ENCODE measurements at regions not wholly inside any gene's neighbourhood (a gene's known extent, or its start where the extent isn't known, plus 50 kb on each side); places are given as distances from the start of the nearest gene placed in this dataset.

GRCh38 chr4:188872809-188873208 is 733.6 kb downstream of the TRIML1 start:
- no peak for DNase-seq

- no peak for DNase-seq
These were observed 737.6 kb downstream of the TRIML1 start for GRCh38 chr4:188876881-188877280.

GRCh38 chr4:188879598-188879997 is 740.4 kb downstream of the TRIML1 start:
- no peak for DNase-seq

GRCh38 chr4:188887905-188888304 is 748.7 kb downstream of the TRIML1 start:
- no peak for DNase-seq

GRCh38 chr4:188892837-188893236 is 753.6 kb downstream of the TRIML1 start:
- DNase-seq: no peak

GRCh38 chr4:188903986-188904385 is 764.7 kb downstream of the TRIML1 start:
- DNase-seq: no peak

- DNase-seq: no peak
These were observed 765.4 kb downstream of the TRIML1 start for GRCh38 chr4:188904617-188905016.

- no peak for DNase-seq
These were observed 766.0 kb downstream of the TRIML1 start for GRCh38 chr4:188905248-188905647.

- no peak for DNase-seq
These were observed 772.0 kb downstream of the TRIML1 start for GRCh38 chr4:188911199-188911598.

- no peak for DNase-seq
These were observed 772.5 kb downstream of the TRIML1 start for GRCh38 chr4:188911707-188912106.

- DNase-seq: no peak
These were observed 775.9 kb downstream of the TRIML1 start for GRCh38 chr4:188915175-188915574.

GRCh38 chr4:188918787-188919186 is 779.5 kb downstream of the TRIML1 start:
- no peak for DNase-seq

- DNase-seq: no peak
These were observed 791.6 kb downstream of the TRIML1 start for GRCh38 chr4:188930822-188931221.

- DNase-seq: no peak
These were observed 795.2 kb downstream of the TRIML1 start for GRCh38 chr4:188934320-188934962.

- no peak for DNase-seq
These were observed 802.4 kb downstream of the TRIML1 start for GRCh38 chr4:188941524-188942119.

- no peak for DNase-seq
These were observed 803.4 kb downstream of the TRIML1 start for GRCh38 chr4:188942606-188943005.

- no peak for DNase-seq
These were observed 810.4 kb downstream of the TRIML1 start for GRCh38 chr4:188949596-188949995.

GRCh38 chr4:188955066-188955465 is 815.8 kb downstream of the TRIML1 start:
- DNase-seq: no peak

- DNase-seq: no peak
These were observed 817.3 kb downstream of the TRIML1 start for GRCh38 chr4:188956566-188956965.

GRCh38 chr4:188958346-188958745 is 819.1 kb downstream of the TRIML1 start:
- no peak for DNase-seq

- DNase-seq: no peak
These were observed 820.2 kb downstream of the TRIML1 start for GRCh38 chr4:188959424-188959823.

GRCh38 chr4:188960411-188961093 is 821.3 kb downstream of the TRIML1 start:
- no peak for DNase-seq

GRCh38 chr4:188971125-188971524 is 831.9 kb downstream of the TRIML1 start:
- DNase-seq: peak; percentile 27

GRCh38 chr4:188975271-188975670 is 836.0 kb downstream of the TRIML1 start:
- DNase-seq: no peak

Data from NCI-H510A treated with DMSO at 0.1 percent for 48 hours (cell line).